NCI-H1436 (cell line): ENCODE measurements at regions not wholly inside any gene's neighbourhood (a gene's known extent, or its start where the extent isn't known, plus 50 kb on each side); places are given as distances from the start of the nearest gene placed in this dataset.
"Not testable (repeated sequence)": the region's sequence is repeated elsewhere in the genome, so short reads cannot be mapped to it uniquely, and the experiment has no call there.

Experiments used
- DNase-seq: peaks from one replicate; lab custom pipeline; 2025; lab: John Stamatoyannopoulos, UW

GRCh38 chr6:139754898-139755775, 380.7 kb upstream of the CITED2 start:
- DNase-seq: no peak

- DNase-seq: no peak
Observed at GRCh38 chr6:139753198-139753861, 378.9 kb upstream of the CITED2 start.

- DNase-seq: no peak
Observed at GRCh38 chr6:139752086-139752485, 377.6 kb upstream of the CITED2 start.

- DNase-seq: no peak
Observed at GRCh38 chr6:139751179-139751578, 376.7 kb upstream of the CITED2 start.

- no peak for DNase-seq
Observed at GRCh38 chr6:139748353-139749146, 374.1 kb upstream of the CITED2 start.

- no peak for DNase-seq
Observed at GRCh38 chr6:139747154-139747553, 372.7 kb upstream of the CITED2 start.

GRCh38 chr6:139744891-139745290, 370.4 kb upstream of the CITED2 start:
- DNase-seq: no peak

- DNase-seq: no peak
Observed at GRCh38 chr6:139743664-139744437, 369.4 kb upstream of the CITED2 start.

GRCh38 chr6:139742671-139743070, 368.2 kb upstream of the CITED2 start:
- no peak for DNase-seq

- DNase-seq: no peak
Observed at GRCh38 chr6:139738801-139739455, 364.5 kb upstream of the CITED2 start.

GRCh38 chr6:139736325-139736906, 362.0 kb upstream of the CITED2 start:
- no peak for DNase-seq

- DNase-seq: no peak
Observed at GRCh38 chr6:139732451-139732850, 358.0 kb upstream of the CITED2 start.

GRCh38 chr6:139730340-139730974, 356.0 kb upstream of the CITED2 start:
- no peak for DNase-seq

GRCh38 chr6:139728876-139729427, 354.5 kb upstream of the CITED2 start:
- no peak for DNase-seq

- not testable (repeated sequence) for DNase-seq
Observed at GRCh38 chr6:139726272-139726671, 351.8 kb upstream of the CITED2 start.

GRCh38 chr6:139722530-139722929, 348.1 kb upstream of the CITED2 start:
- peak; percentile 24 for DNase-seq

- DNase-seq: no peak
Observed at GRCh38 chr6:139721954-139722353, 347.5 kb upstream of the CITED2 start.

GRCh38 chr6:139713900-139714506, 339.6 kb upstream of the CITED2 start:
- DNase-seq: no peak

- DNase-seq: no peak
Observed at GRCh38 chr6:139713424-139713823, 339.0 kb upstream of the CITED2 start.

GRCh38 chr6:139712830-139713229, 338.4 kb upstream of the CITED2 start:
- no peak for DNase-seq
